ENCODE measurements at regions not wholly inside any gene's neighbourhood (a gene's known extent, or its start where the extent isn't known, plus 50 kb on each side); places are given as distances from the start of the nearest gene placed in this dataset.

- H3K4me3 ChIP-seq (replicated peaks; ENCODE audit: insufficient read depth, low read length) = no peak overlapping the region
- no peaks in the 10 kb centered on the region for H3K27me3 ChIP-seq (ENCODE audit: insufficient read depth, poor library complexity, severe bottlenecking)
- no peak for DNase-seq (ENCODE audit: low read depth in 1 of 2, low spot score in 1 of 2)
- H3K27ac ChIP-seq (replicated peaks) = no peak overlapping the region
- TF ChIP-seq, protein P1, sequence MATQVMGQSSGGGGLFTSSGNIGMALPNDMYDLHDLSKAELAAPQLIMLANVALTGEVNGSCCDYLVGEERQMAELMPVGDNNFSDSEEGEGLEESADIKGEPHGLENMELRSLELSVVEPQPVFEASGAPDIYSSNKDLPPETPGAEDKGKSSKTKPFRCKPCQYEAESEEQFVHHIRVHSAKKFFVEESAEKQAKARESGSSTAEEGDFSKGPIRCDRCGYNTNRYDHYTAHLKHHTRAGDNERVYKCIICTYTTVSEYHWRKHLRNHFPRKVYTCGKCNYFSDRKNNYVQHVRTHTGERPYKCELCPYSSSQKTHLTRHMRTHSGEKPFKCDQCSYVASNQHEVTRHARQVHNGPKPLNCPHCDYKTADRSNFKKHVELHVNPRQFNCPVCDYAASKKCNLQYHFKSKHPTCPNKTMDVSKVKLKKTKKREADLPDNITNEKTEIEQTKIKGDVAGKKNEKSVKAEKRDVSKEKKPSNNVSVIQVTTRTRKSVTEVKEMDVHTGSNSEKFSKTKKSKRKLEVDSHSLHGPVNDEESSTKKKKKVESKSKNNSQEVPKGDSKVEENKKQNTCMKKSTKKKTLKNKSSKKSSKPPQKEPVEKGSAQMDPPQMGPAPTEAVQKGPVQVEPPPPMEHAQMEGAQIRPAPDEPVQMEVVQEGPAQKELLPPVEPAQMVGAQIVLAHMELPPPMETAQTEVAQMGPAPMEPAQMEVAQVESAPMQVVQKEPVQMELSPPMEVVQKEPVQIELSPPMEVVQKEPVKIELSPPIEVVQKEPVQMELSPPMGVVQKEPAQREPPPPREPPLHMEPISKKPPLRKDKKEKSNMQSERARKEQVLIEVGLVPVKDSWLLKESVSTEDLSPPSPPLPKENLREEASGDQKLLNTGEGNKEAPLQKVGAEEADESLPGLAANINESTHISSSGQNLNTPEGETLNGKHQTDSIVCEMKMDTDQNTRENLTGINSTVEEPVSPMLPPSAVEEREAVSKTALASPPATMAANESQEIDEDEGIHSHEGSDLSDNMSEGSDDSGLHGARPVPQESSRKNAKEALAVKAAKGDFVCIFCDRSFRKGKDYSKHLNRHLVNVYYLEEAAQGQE (IDR thresholded peaks at IDR 0.05; ENCODE audit: insufficient replicate concordance, low read depth) = no peak
- TF ChIP-seq, protein P2, sequence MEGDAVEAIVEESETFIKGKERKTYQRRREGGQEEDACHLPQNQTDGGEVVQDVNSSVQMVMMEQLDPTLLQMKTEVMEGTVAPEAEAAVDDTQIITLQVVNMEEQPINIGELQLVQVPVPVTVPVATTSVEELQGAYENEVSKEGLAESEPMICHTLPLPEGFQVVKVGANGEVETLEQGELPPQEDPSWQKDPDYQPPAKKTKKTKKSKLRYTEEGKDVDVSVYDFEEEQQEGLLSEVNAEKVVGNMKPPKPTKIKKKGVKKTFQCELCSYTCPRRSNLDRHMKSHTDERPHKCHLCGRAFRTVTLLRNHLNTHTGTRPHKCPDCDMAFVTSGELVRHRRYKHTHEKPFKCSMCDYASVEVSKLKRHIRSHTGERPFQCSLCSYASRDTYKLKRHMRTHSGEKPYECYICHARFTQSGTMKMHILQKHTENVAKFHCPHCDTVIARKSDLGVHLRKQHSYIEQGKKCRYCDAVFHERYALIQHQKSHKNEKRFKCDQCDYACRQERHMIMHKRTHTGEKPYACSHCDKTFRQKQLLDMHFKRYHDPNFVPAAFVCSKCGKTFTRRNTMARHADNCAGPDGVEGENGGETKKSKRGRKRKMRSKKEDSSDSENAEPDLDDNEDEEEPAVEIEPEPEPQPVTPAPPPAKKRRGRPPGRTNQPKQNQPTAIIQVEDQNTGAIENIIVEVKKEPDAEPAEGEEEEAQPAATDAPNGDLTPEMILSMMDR (IDR thresholded peaks at IDR 0.05; ENCODE audit: insufficient read depth, low read length) = no peak
Measured at GRCh38 chr5:133727636-133728035, 115.3 kb upstream of the FSTL4 start.

- DNase-seq (ENCODE audit: low read depth in 1 of 2, low spot score in 1 of 2) = no peak
- Histone ChIP-seq H3K4me3 (replicated peaks; ENCODE audit: insufficient read depth, low read length) (no peak overlapping the region), H3K27me3 (ENCODE audit: insufficient read depth, poor library complexity, severe bottlenecking) (no peaks in the 10 kb centered on the region), H3K27ac (replicated peaks) (no peak overlapping the region)
- TF ChIP-seq POLR2AphosphoS5 (IDR thresholded peaks at IDR 0.05; ENCODE audit: low read depth) (no peak), GABPA (IDR thresholded peaks at IDR 0.05; ENCODE audit: low read depth) (no peak)
Measured at GRCh38 chr5:133723651-133724366, 111.5 kb upstream of the FSTL4 start.

- Histone ChIP-seq H3K27me3 (ENCODE audit: insufficient read depth, poor library complexity, severe bottlenecking) (no peaks in the 10 kb centered on the region), H3K27ac (replicated peaks) (no peak overlapping the region), H3K4me3 (replicated peaks; ENCODE audit: insufficient read depth, low read length) (no peak overlapping the region)
- TF ChIP-seq SPI1 (IDR thresholded peaks at IDR 0.05; ENCODE audit: borderline replicate concordance, low read depth) (no peak), GABPA (IDR thresholded peaks at IDR 0.05; ENCODE audit: low read depth) (no peak), POLR2AphosphoS5 (IDR thresholded peaks at IDR 0.05; ENCODE audit: low read depth) (no peak)
- TF ChIP-seq, protein P2 (IDR thresholded peaks at IDR 0.05; ENCODE audit: insufficient read depth, low read length) = no peak
- TF ChIP-seq, protein P1 (IDR thresholded peaks at IDR 0.05; ENCODE audit: insufficient replicate concordance, low read depth) = no peak
- no peak for DNase-seq (ENCODE audit: low read depth in 1 of 2, low spot score in 1 of 2)
Measured at GRCh38 chr5:133723126-133723525, 110.8 kb upstream of the FSTL4 start.

DNA sequence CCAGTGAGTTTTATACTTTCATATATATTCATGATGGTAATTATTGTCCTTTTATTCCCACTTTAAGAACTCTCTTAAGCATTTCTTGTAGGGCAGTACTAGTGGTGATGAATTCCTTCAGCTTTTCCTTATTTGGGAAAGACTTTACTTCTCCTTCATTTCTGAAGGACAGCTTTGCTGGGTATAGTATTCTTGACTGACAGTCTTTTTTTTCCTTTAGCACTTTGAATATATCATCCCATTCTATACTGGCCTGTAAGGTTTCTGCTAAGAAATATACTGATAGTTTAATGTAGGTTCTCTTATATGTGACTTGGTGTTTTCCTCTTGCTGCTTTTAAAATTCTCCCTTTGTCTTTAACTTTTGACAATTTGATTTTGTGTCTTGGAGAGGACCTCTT is 109.0 kb upstream of the FSTL4 start:
- Histone ChIP-seq H3K27me3 (ENCODE audit: insufficient read depth, poor library complexity, severe bottlenecking) (no peaks in the 10 kb centered on the region), H3K4me3 (replicated peaks; ENCODE audit: insufficient read depth, low read length) (no peak overlapping the region), H3K27ac (replicated peaks) (no peak overlapping the region)
- DNase-seq (ENCODE audit: low read depth in 1 of 2, low spot score in 1 of 2) = no peak
- no peak for TF ChIP-seq GABPA (IDR thresholded peaks at IDR 0.05; ENCODE audit: low read depth)
- TF ChIP-seq, protein P1 (IDR thresholded peaks at IDR 0.05; ENCODE audit: insufficient replicate concordance, low read depth) = no peak
- TF ChIP-seq SPI1 (IDR thresholded peaks at IDR 0.05; ENCODE audit: borderline replicate concordance, low read depth) = no peak
- TF ChIP-seq, protein P2 (IDR thresholded peaks at IDR 0.05; ENCODE audit: insufficient read depth, low read length) = no peak
- TF ChIP-seq POLR2AphosphoS5 (IDR thresholded peaks at IDR 0.05; ENCODE audit: low read depth) = no peak

Measured in HL-60 (cell line).